Spleen (tissue), 11 donors: ENCODE measurements at regions not wholly inside any gene's neighbourhood (a gene's known extent, or its start where the extent isn't known, plus 50 kb on each side); places are given as distances from the start of the nearest gene placed in this dataset.

Experiments
- DNase-seq: peaks from one replicate; pipeline ENCODE4 v3.0.0-alpha.2; 2020
- H3K27ac ChIP-seq, 8 donors: fragments of 200-600 bp; sonication (generic) in 7 of 8; 1 replicate in 4 of 8; 2 replicates in 4 of 8; pipeline versions ENCODE4 v1.5.0 to v1.8.0; 2016 to 2021; ENCODE audit warnings: inconsistent platforms in 4 of 8, mild to moderate bottlenecking in 4 of 8, moderate library complexity in 1 of 8
- H3K27me3 ChIP-seq, 7 donors: fragments of 200-600 bp; sonication (generic) in 6 of 7; replicated peaks in 1 of 7; 1 replicate in 4 of 7; 2 replicates in 3 of 7; pipeline versions ENCODE4 v1.5.0 to v1.8.0; 2016 to 2021; ENCODE audit warnings: inconsistent platforms in 3 of 7, mild to moderate bottlenecking in 1 of 7
- H3K36me3 ChIP-seq, 6 donors: fragments of 200-600 bp; sonication (generic) in 5 of 6; 1 replicate in 4 of 6; 2 replicates in 2 of 6; pipeline versions ENCODE4 v1.5.0 to v1.8.0; 2016 to 2021; ENCODE audit warnings: inconsistent platforms in 2 of 6
- H3K4me1 ChIP-seq, 6 donors: fragments of 200-600 bp; sonication (generic) in 5 of 6; 1 replicate in 3 of 6; 2 replicates in 3 of 6; pipeline versions ENCODE4 v1.5.0 to v1.8.0; 2016 to 2021; ENCODE audit warnings: inconsistent platforms in 3 of 6
- H3K4me3 ChIP-seq, 8 donors: fragments of 200-600 bp; sonication (generic) in 7 of 8; 1 replicate in 4 of 8; 2 replicates in 4 of 8; pipeline versions ENCODE4 v1.5.0 to v1.8.0; 2016 to 2021; ENCODE audit warnings: inconsistent platforms in 4 of 8, mild to moderate bottlenecking in 4 of 8, moderate library complexity in 2 of 8
- H3K9me3 ChIP-seq, 8 donors: fragments of 200-600 bp; sonication (generic) in 7 of 8; 1 replicate in 4 of 8; 2 replicates in 4 of 8; pipeline versions ENCODE4 v1.5.0 to v1.8.0; 2016 to 2021; ENCODE audit warnings: inconsistent platforms in 4 of 8
- CTCF ChIP-seq, 11 experiments: fragments of 200-600 bp in 7 of 11; fragments of 450-650 bp in 4 of 11; sonication (generic) in 4 of 11; IDR thresholded peaks in 8 of 11; conservative IDR thresholded peaks in 3 of 11; 1 replicate in 7 of 11; 2 replicates in 4 of 11; pipeline versions ENCODE4 v1.4.0 to v1.8.0; 2016 to 2021; ENCODE audit warnings: antibody characterized with exemption in 11 of 11, inconsistent platforms in 4 of 11, mild to moderate bottlenecking in 1 of 11
- POLR2A ChIP-seq, 3 donors: fragments of 450-650 bp; IDR thresholded peaks; one replicate each; pipeline ENCODE4 v1.5.1; 2017; ENCODE audit warnings: antibody characterized with exemption in 3 of 3, mild to moderate bottlenecking in 1 of 3
- POLR2AphosphoS5 ChIP-seq, 3 donors: sonication (generic); formaldehyde crosslinking; IDR thresholded peaks; one replicate each; pipeline ENCODE4 v1.5.1; 2017; ENCODE audit warnings: antibody characterized with exemption in 3 of 3
- WGBS, 5 donors: extraction: QIAGEN DNeasy Blood & Tissue Kit in 3 of 5; methylation state at CpG; one replicate each; pipeline versions ENCODE4 v1.1.5 to v1.1.7; 2013 to 2018; 5-methylcytosine and 5-hydroxymethylcytosine counted together
- intact Hi-C: fragments of 100-400 bp; cut with DNase I; formaldehyde crosslinking; loops from one replicate; pipeline ENCODE4 v1.15.0; 2023; ENCODE audit warnings: low total_unique reads
- donor health status: healthy with polysubstance abuse.
- donor health status: DM: no; HTN: no; CAD: no; lungs with moderate emphysema.
- donor health status: DM: no; HTN: no; CAD: no.
- donor health status: Bipolar disorder and iron deficiency.
- donor health status: healthy.
- donor health status: DM: no; HTN: no; CAD: no.
- donor health status: DM: yes; HTN: yes; CAD: no.

GRCh38 chr1:83077411-83077810, 921.5 kb downstream of the TTLL7 start:
- no peak overlapping the region for H3K4me3 ChIP-seq
- 82 to 89% (median 87%) methylated on average over 2 of the region's 2 CpGs for WGBS, 5 donors
- no peak for TF ChIP-seq POLR2AphosphoS5 (IDR thresholded peaks at IDR 0.05)
- no peak for TF ChIP-seq POLR2A (IDR thresholded peaks at IDR 0.05)
- no peak for TF ChIP-seq CTCF (IDR thresholded peaks at IDR 0.05 in 8 of 11, conservative IDR thresholded peaks at IDR 0.05 in 3 of 11)
- no peaks in the 10 kb centered on the region for H3K4me1 ChIP-seq
- intact Hi-C loops = no loop called here
- H3K36me3 ChIP-seq = no peaks in the 10 kb centered on the region
- H3K27ac ChIP-seq = no peak overlapping the region
- no peaks in the 10 kb centered on the region for H3K27me3 ChIP-seq
- DNase-seq = no peak
- H3K9me3 ChIP-seq = no peaks in the 10 kb centered on the region

- DNase-seq = no peak
- H3K9me3 ChIP-seq = no peaks in the 10 kb centered on the region
- TF ChIP-seq CTCF (IDR thresholded peaks at IDR 0.05 in 8 of 11, conservative IDR thresholded peaks at IDR 0.05 in 3 of 11) (no peak), POLR2AphosphoS5 (IDR thresholded peaks at IDR 0.05) (no peak), POLR2A (IDR thresholded peaks at IDR 0.05) (no peak)
- intact Hi-C loops = no loop called here
- no peak overlapping the region for H3K27ac ChIP-seq
- no peaks in the 10 kb centered on the region for H3K36me3 ChIP-seq
- 83 to 95% (median 95%) methylated on average over 1 of the region's 1 CpG for WGBS, 5 donors
- no peaks in the 10 kb centered on the region for H3K4me1 ChIP-seq
- H3K27me3 ChIP-seq = no peaks in the 10 kb centered on the region
- no peak overlapping the region for H3K4me3 ChIP-seq
Measured at GRCh38 chr1:83075107-83075506, 923.8 kb downstream of the TTLL7 start.

GRCh38 chr1:83067954-83068353, 931.0 kb downstream of the TTLL7 start:
- WGBS, 5 donors = 74 to 95% (median 86%) methylated on average over 4 of the region's 4 CpGs
- Histone ChIP-seq H3K4me1 (no peaks in the 10 kb centered on the region), H3K4me3 (no peak overlapping the region), H3K27me3 (no peaks in the 10 kb centered on the region), H3K36me3 (no peaks in the 10 kb centered on the region), H3K27ac (no peak overlapping the region), H3K9me3 (peaks cover 0 to 9% (median 0%) of the 10 kb centered on the region in 8 donors)
- intact Hi-C loops = no loop called here
- DNase-seq = no peak
- TF ChIP-seq POLR2A (IDR thresholded peaks at IDR 0.05) (no peak), CTCF (IDR thresholded peaks at IDR 0.05 in 8 of 11, conservative IDR thresholded peaks at IDR 0.05 in 3 of 11) (no peak), POLR2AphosphoS5 (IDR thresholded peaks at IDR 0.05) (no peak)

GRCh38 chr1:83065952-83066727, 932.8 kb downstream of the TTLL7 start:
- Histone ChIP-seq H3K27me3 (no peaks in the 10 kb centered on the region), H3K4me3 (no peak overlapping the region), H3K36me3 (no peaks in the 10 kb centered on the region), H3K9me3 (peaks cover 0 to 9% (median 0%) of the 10 kb centered on the region in 8 donors), H3K27ac (no peak overlapping the region), H3K4me1 (no peaks in the 10 kb centered on the region)
- 74 to 90% (median 84%) methylated on average over 2 of the region's 2 CpGs for WGBS, 5 donors
- no peak for DNase-seq
- no peak for TF ChIP-seq CTCF (IDR thresholded peaks at IDR 0.05 in 8 of 11, conservative IDR thresholded peaks at IDR 0.05 in 3 of 11)
- intact Hi-C loops = no loop called here
